ENCODE measurements at regions not wholly inside any gene's neighbourhood (a gene's known extent, or its start where the extent isn't known, plus 50 kb on each side); places are given as distances from the start of the nearest gene placed in this dataset.

- Histone ChIP-seq H3K36me3 (ENCODE audit: control insufficient read depth in 3 of 3, insufficient read depth in 3 of 3, low read length in 3 of 3) (no peaks in the 10 kb centered on the region), H3K9ac (ENCODE audit: low read depth in 1 of 3, low read length in 3 of 3) (no peak overlapping the region), H3K9me3 (ENCODE audit: control insufficient read depth in 3 of 3, low read length in 3 of 3) (no peaks in the 10 kb centered on the region), H3K4me3 (ENCODE audit: low read length in 3 of 3) (peak overlapping the region; percentile 17 to 30 (median 19)), H3K4me1 (ENCODE audit: control insufficient read depth in 3 of 3, insufficient read depth in 3 of 3, low read length in 3 of 3) (peaks cover 18 to 29% (median 19%) of the 10 kb centered on the region in 3 donors), H3K27me3 (ENCODE audit: control insufficient read depth in 3 of 3, insufficient read depth in 3 of 3, low read length in 3 of 3) (no peaks in the 10 kb centered on the region), H3K27ac (ENCODE audit: low read depth, low read length) (peak overlapping the region; percentile 49)
Observed at GRCh38 chr1:117795190-117795589, 134.2 kb downstream of the GDAP2 start.

- Histone ChIP-seq H3K9me3 (ENCODE audit: control insufficient read depth in 3 of 3, low read length in 3 of 3) (no peaks in the 10 kb centered on the region), H3K4me3 (ENCODE audit: low read length in 3 of 3) (no peak overlapping the region), H3K27ac (ENCODE audit: low read depth, low read length) (peak overlapping the region; percentile 49), H3K27me3 (ENCODE audit: control insufficient read depth in 3 of 3, insufficient read depth in 3 of 3, low read length in 3 of 3) (no peaks in the 10 kb centered on the region), H3K9ac (ENCODE audit: low read depth in 1 of 3, low read length in 3 of 3) (no peak overlapping the region), H3K4me1 (ENCODE audit: control insufficient read depth in 3 of 3, insufficient read depth in 3 of 3, low read length in 3 of 3) (peaks cover 18 to 29% (median 19%) of the 10 kb centered on the region in 3 donors), H3K36me3 (ENCODE audit: control insufficient read depth in 3 of 3, insufficient read depth in 3 of 3, low read length in 3 of 3) (no peaks in the 10 kb centered on the region)
Observed at GRCh38 chr1:117795792-117796191, 133.6 kb downstream of the GDAP2 start.

GRCh38 chr1:117796226-117796625 lies 133.2 kb downstream of the GDAP2 start:
- H3K27ac ChIP-seq (ENCODE audit: low read depth, low read length): peak overlapping the region; percentile 49
- H3K36me3 ChIP-seq (ENCODE audit: control insufficient read depth in 3 of 3, insufficient read depth in 3 of 3, low read length in 3 of 3): no peaks in the 10 kb centered on the region
- no peak overlapping the region for H3K4me3 ChIP-seq (ENCODE audit: low read length in 3 of 3)
- H3K9ac ChIP-seq (ENCODE audit: low read depth in 1 of 3, low read length in 3 of 3): no peak overlapping the region
- H3K27me3 ChIP-seq (ENCODE audit: control insufficient read depth in 3 of 3, insufficient read depth in 3 of 3, low read length in 3 of 3): no peaks in the 10 kb centered on the region
- H3K9me3 ChIP-seq (ENCODE audit: control insufficient read depth in 3 of 3, low read length in 3 of 3): no peaks in the 10 kb centered on the region
- peaks cover 18 to 29% (median 19%) of the 10 kb centered on the region in 3 donors for H3K4me1 ChIP-seq (ENCODE audit: control insufficient read depth in 3 of 3, insufficient read depth in 3 of 3, low read length in 3 of 3)

- H3K36me3 ChIP-seq (ENCODE audit: control insufficient read depth in 3 of 3, insufficient read depth in 3 of 3, low read length in 3 of 3): no peaks in the 10 kb centered on the region
- H3K4me3 ChIP-seq (ENCODE audit: low read length in 3 of 3): no peak overlapping the region
- no peaks in the 10 kb centered on the region for H3K9me3 ChIP-seq (ENCODE audit: control insufficient read depth in 3 of 3, low read length in 3 of 3)
Observed at GRCh38 chr1:117798550-117798949, 130.9 kb downstream of the GDAP2 start.

GRCh38 chr1:117802531-117803257 lies 126.7 kb downstream of the GDAP2 start:
- Histone ChIP-seq H3K4me1 (ENCODE audit: control insufficient read depth in 3 of 3, insufficient read depth in 3 of 3, low read length in 3 of 3) (no peaks in the 10 kb centered on the region), H3K27me3 (ENCODE audit: control insufficient read depth in 3 of 3, insufficient read depth in 3 of 3, low read length in 3 of 3) (no peaks in the 10 kb centered on the region), H3K4me3 (ENCODE audit: low read length in 3 of 3) (no peak overlapping the region), H3K9me3 (ENCODE audit: control insufficient read depth in 3 of 3, low read length in 3 of 3) (no peaks in the 10 kb centered on the region), H3K9ac (ENCODE audit: low read depth in 1 of 3, low read length in 3 of 3) (no peak overlapping the region), H3K27ac (ENCODE audit: low read depth, low read length) (no peak overlapping the region), H3K36me3 (ENCODE audit: control insufficient read depth in 3 of 3, insufficient read depth in 3 of 3, low read length in 3 of 3) (no peaks in the 10 kb centered on the region)

More at GRCh38 chr1:117798550-117798949, 130.9 kb downstream of the GDAP2 start:
- H3K27me3 ChIP-seq (ENCODE audit: control insufficient read depth in 3 of 3, insufficient read depth in 3 of 3, low read length in 3 of 3): no peaks in the 10 kb centered on the region
- no peak overlapping the region for H3K27ac ChIP-seq (ENCODE audit: low read depth, low read length)
- no peak overlapping the region for H3K9ac ChIP-seq (ENCODE audit: low read depth in 1 of 3, low read length in 3 of 3)
- H3K4me1 ChIP-seq (ENCODE audit: control insufficient read depth in 3 of 3, insufficient read depth in 3 of 3, low read length in 3 of 3): peaks cover 15 to 26% (median 19%) of the 10 kb centered on the region in 3 donors

- H3K27ac ChIP-seq (ENCODE audit: low read depth, low read length): no peak overlapping the region
Observed at GRCh38 chr1:117803318-117803717, 126.1 kb downstream of the GDAP2 start.

GRCh38 chr1:117809764-117810163 lies 119.7 kb downstream of the GDAP2 start:
- Histone ChIP-seq H3K36me3 (ENCODE audit: control insufficient read depth in 3 of 3, insufficient read depth in 3 of 3, low read length in 3 of 3) (no peaks in the 10 kb centered on the region), H3K27me3 (ENCODE audit: control insufficient read depth in 3 of 3, insufficient read depth in 3 of 3, low read length in 3 of 3) (no peaks in the 10 kb centered on the region), H3K9ac (ENCODE audit: low read depth in 1 of 3, low read length in 3 of 3) (no peak overlapping the region), H3K27ac (ENCODE audit: low read depth, low read length) (no peak overlapping the region), H3K4me1 (ENCODE audit: control insufficient read depth in 3 of 3, insufficient read depth in 3 of 3, low read length in 3 of 3) (peaks cover 0 to 3% (median 0%) of the 10 kb centered on the region in 3 donors), H3K4me3 (ENCODE audit: low read length in 3 of 3) (no peak overlapping the region), H3K9me3 (ENCODE audit: control insufficient read depth in 3 of 3, low read length in 3 of 3) (no peaks in the 10 kb centered on the region)

More at GRCh38 chr1:117803318-117803717, 126.1 kb downstream of the GDAP2 start:
- H3K9ac ChIP-seq (ENCODE audit: low read depth in 1 of 3, low read length in 3 of 3): no peak overlapping the region
- H3K9me3 ChIP-seq (ENCODE audit: control insufficient read depth in 3 of 3, low read length in 3 of 3): no peaks in the 10 kb centered on the region
- H3K27me3 ChIP-seq (ENCODE audit: control insufficient read depth in 3 of 3, insufficient read depth in 3 of 3, low read length in 3 of 3): no peaks in the 10 kb centered on the region
- H3K4me3 ChIP-seq (ENCODE audit: low read length in 3 of 3): no peak overlapping the region
- no peaks in the 10 kb centered on the region for H3K36me3 ChIP-seq (ENCODE audit: control insufficient read depth in 3 of 3, insufficient read depth in 3 of 3, low read length in 3 of 3)
- no peaks in the 10 kb centered on the region for H3K4me1 ChIP-seq (ENCODE audit: control insufficient read depth in 3 of 3, insufficient read depth in 3 of 3, low read length in 3 of 3)

GRCh38 chr1:117810553-117810952 lies 118.9 kb downstream of the GDAP2 start:
- no peak overlapping the region for H3K27ac ChIP-seq (ENCODE audit: low read depth, low read length)
- no peaks in the 10 kb centered on the region for H3K9me3 ChIP-seq (ENCODE audit: control insufficient read depth in 3 of 3, low read length in 3 of 3)
- H3K27me3 ChIP-seq (ENCODE audit: control insufficient read depth in 3 of 3, insufficient read depth in 3 of 3, low read length in 3 of 3): no peaks in the 10 kb centered on the region
- no peaks in the 10 kb centered on the region for H3K36me3 ChIP-seq (ENCODE audit: control insufficient read depth in 3 of 3, insufficient read depth in 3 of 3, low read length in 3 of 3)
- peaks cover 0 to 5% (median 3%) of the 10 kb centered on the region in 3 donors for H3K4me1 ChIP-seq (ENCODE audit: control insufficient read depth in 3 of 3, insufficient read depth in 3 of 3, low read length in 3 of 3)
- H3K4me3 ChIP-seq (ENCODE audit: low read length in 3 of 3): no peak overlapping the region
- no peak overlapping the region for H3K9ac ChIP-seq (ENCODE audit: low read depth in 1 of 3, low read length in 3 of 3)

- Histone ChIP-seq H3K9ac (ENCODE audit: low read depth in 1 of 3, low read length in 3 of 3) (no peak overlapping the region), H3K27me3 (ENCODE audit: control insufficient read depth in 3 of 3, insufficient read depth in 3 of 3, low read length in 3 of 3) (no peaks in the 10 kb centered on the region), H3K36me3 (ENCODE audit: control insufficient read depth in 3 of 3, insufficient read depth in 3 of 3, low read length in 3 of 3) (no peaks in the 10 kb centered on the region), H3K9me3 (ENCODE audit: control insufficient read depth in 3 of 3, low read length in 3 of 3) (no peaks in the 10 kb centered on the region), H3K4me3 (ENCODE audit: low read length in 3 of 3) (no peak overlapping the region), H3K4me1 (ENCODE audit: control insufficient read depth in 3 of 3, insufficient read depth in 3 of 3, low read length in 3 of 3) (peaks cover 0 to 21% (median 3%) of the 10 kb centered on the region in 3 donors), H3K27ac (ENCODE audit: low read depth, low read length) (no peak overlapping the region)
Observed at GRCh38 chr1:117812869-117813511, 116.4 kb downstream of the GDAP2 start.
